SK-N-SH treated with all-trans-retinoic acid at 6 μM for 48 hours (cell line): ENCODE measurements at regions not wholly inside any gene's neighbourhood (a gene's known extent, or its start where the extent isn't known, plus 50 kb on each side); places are given as distances from the start of the nearest gene placed in this dataset.

Experiments used
- POU6F1 ChIP-seq: fragments of 250-450 bp; sonication (Bioruptor Pico); IDR thresholded peaks from 2 replicates; pipeline ENCODE4 v1.8.0; 2021; ENCODE audit warnings: low read depth, mild to moderate bottlenecking, moderate library complexity, borderline replicate concordance
- PPARA ChIP-seq: fragments of 250-450 bp; sonication (Bioruptor Pico); IDR thresholded peaks from 2 replicates; pipeline ENCODE4 v1.5.0; 2020; ENCODE audit warnings: mild to moderate bottlenecking, borderline replicate concordance
- RARB ChIP-seq: fragments of 250-450 bp; sonication (Bioruptor Pico); IDR thresholded peaks from 2 replicates; pipeline ENCODE4 v1.8.0; 2021; ENCODE audit warnings: mild to moderate bottlenecking, moderate library complexity
- TOX ChIP-seq: fragments of 250-450 bp; sonication (Bioruptor Pico); IDR thresholded peaks from 2 replicates; pipeline ENCODE4 v1.8.0; 2021; ENCODE audit warnings: mild to moderate bottlenecking, moderate library complexity, borderline replicate concordance
- ZFP3 ChIP-seq: fragments of 250-450 bp; sonication (Bioruptor Pico); IDR thresholded peaks from 2 replicates; pipeline ENCODE4 v1.5.0; 2020; ENCODE audit warnings: mild to moderate bottlenecking, moderate library complexity
- ZNF8 ChIP-seq: fragments of 450-650 bp; formaldehyde crosslinking; IDR thresholded peaks from 2 replicates; pipeline ENCODE4 v1.5.0; 2020; ENCODE audit warnings: mild to moderate bottlenecking, moderate library complexity

- TF ChIP-seq POU6F1 (CRISPR knock-in tag) (no peak), ZFP3 (CRISPR knock-in tag) (no peak), ZNF8 (no peak), TOX (CRISPR knock-in tag) (no peak), RARB (CRISPR knock-in tag) (no peak), PPARA (CRISPR knock-in tag) (no peak)
Measured at GRCh38 chr5:2286250-2286649, 403.5 kb upstream of the IRX4 start.
